Uterus (tissue), 2 donors: ENCODE measurements at regions not wholly inside any gene's neighbourhood (a gene's known extent, or its start where the extent isn't known, plus 50 kb on each side); places are given as distances from the start of the nearest gene placed in this dataset.

ENCODE experiments used
- POLR2A ChIP-seq, 2 donors: fragments of 450-650 bp; IDR thresholded peaks; one replicate each; pipeline ENCODE4 v1.6.1; 2016; ENCODE audit warnings: antibody characterized with exemption in 2 of 2, mild to moderate bottlenecking in 1 of 2, moderate library complexity in 1 of 2
- TF ChIP-seq, protein P1 (sequence below), 4 experiments: fragments of 200-600 bp in 2 of 4; fragments of 450-650 bp in 2 of 4; sonication (generic) in 2 of 4; IDR thresholded peaks; one replicate each; pipeline ENCODE4 v1.5.1; 2016 to 2019; ENCODE audit warnings: antibody characterized with exemption in 4 of 4, mild to moderate bottlenecking in 2 of 4, moderate library complexity in 1 of 4

DNA sequence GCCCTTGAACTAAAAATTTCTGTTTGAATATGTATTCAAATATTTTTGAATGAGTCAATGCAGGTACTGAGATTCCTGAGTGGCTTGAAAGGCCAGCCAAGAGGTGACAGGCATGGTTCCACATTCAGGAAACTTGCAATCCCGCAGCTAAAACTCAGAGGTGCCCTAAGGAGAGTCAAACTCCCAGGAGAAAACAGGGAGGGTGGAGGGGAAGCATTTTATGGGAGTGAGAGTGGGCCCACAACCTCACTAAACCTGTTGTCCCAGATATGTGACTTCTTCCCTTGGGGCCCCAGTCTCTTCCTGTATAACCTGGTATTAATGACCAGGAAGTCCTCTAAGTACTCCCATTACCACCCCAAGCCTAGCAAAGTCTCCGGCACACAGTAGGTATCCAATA is 189.6 kb downstream of the PLPP3 start:
- no peak for TF ChIP-seq POLR2A (IDR thresholded peaks at IDR 0.05)
- TF ChIP-seq, protein P1, sequence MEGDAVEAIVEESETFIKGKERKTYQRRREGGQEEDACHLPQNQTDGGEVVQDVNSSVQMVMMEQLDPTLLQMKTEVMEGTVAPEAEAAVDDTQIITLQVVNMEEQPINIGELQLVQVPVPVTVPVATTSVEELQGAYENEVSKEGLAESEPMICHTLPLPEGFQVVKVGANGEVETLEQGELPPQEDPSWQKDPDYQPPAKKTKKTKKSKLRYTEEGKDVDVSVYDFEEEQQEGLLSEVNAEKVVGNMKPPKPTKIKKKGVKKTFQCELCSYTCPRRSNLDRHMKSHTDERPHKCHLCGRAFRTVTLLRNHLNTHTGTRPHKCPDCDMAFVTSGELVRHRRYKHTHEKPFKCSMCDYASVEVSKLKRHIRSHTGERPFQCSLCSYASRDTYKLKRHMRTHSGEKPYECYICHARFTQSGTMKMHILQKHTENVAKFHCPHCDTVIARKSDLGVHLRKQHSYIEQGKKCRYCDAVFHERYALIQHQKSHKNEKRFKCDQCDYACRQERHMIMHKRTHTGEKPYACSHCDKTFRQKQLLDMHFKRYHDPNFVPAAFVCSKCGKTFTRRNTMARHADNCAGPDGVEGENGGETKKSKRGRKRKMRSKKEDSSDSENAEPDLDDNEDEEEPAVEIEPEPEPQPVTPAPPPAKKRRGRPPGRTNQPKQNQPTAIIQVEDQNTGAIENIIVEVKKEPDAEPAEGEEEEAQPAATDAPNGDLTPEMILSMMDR (IDR thresholded peaks at IDR 0.05) = no peak
